ENCODE measurements at regions not wholly inside any gene's neighbourhood (a gene's known extent, or its start where the extent isn't known, plus 50 kb on each side); places are given as distances from the start of the nearest gene placed in this dataset.

DNA sequence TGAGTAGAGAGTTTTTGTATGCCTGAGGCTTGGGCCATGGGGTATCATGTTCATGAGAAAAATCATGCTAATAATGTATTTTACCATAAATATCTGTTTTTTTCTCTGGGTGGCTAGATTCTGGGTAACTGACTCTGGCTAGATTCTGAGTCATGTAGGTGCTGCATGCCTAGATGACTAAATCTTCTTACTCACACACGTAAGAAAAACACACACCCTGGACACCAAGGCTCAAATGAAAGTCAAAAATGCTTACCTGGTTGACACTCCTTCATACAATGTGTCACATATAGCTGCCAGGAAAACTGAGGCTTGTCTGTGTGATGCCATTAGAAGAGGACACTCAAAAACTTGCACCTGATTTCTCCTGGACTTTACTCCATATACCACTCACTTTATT lies 597.4 kb upstream of the SLITRK1 start (continued):
- no peak for TF ChIP-seq KLF5 (IDR thresholded peaks at IDR 0.05; ENCODE audit: partially characterized antibody)
- no peak for TF ChIP-seq SUPT20H (IDR thresholded peaks at IDR 0.05; ENCODE audit: borderline replicate concordance, control insufficient read depth, low read depth, low read length)

DNA sequence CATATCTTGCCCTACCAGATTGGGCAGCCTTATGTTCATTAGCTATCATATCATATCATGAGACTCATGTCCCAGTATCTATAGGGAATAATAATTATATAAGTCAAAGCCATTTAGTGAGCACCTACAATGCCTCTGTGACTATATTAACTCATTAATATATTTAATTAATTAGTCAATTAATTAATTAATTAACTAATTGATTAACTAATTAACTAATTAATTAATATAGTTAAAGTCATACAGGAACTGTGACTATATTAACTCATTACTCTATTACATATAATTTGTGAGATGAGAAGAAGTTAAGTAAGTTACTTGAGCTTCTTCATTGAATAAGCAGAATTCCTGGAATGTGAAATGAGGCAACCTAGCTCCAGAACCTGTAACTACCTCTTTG lies 588.3 kb upstream of the SLITRK1 start:
- FAIRE-seq (no peak), ATAC-seq (no peak), DNase-seq (ENCODE audit: low read depth, low spot score) (no peak)
- no peak overlapping the region for H3K4me2 ChIP-seq (ENCODE audit: control insufficient read depth, insufficient read depth)
- ChIA-PET RAD21 (ENCODE audit: unreplicated experiment) (no interaction called here), CTCF (no interaction called here), SMC1A (ENCODE audit: uncharacterized antibody, unreplicated experiment) (interaction anchor here (0.5 to 1.2 kb wide), 4 partner anchors 11 to 565 kb away, joined by 3 read pairs; no protein-coding TSS in a partner anchor), POLR2A (no interaction called here)
- no peaks in the 10 kb centered on the region for H3K27me3 ChIP-seq (replicated peaks in 1 of 2; ENCODE audit: control insufficient read depth in 2 of 2, insufficient read depth in 2 of 2, low read length in 1 of 2)
- no peaks in the 10 kb centered on the region for H3K4me1 ChIP-seq (ENCODE audit: control insufficient read depth, insufficient read depth, low read length)
- intact Hi-C loops (cut with micrococcal nuclease; ENCODE audit: unreplicated experiment) (no loop called here), in situ Hi-C loops (cut with MboI) (no loop called here)
- H3K4me3 ChIP-seq, result no peak overlapping the region
- no peaks in the 10 kb centered on the region for H4K20me1 ChIP-seq (ENCODE audit: control insufficient read depth, insufficient read depth)
- no peaks in the 10 kb centered on the region for H3K9me3 ChIP-seq (replicated peaks; ENCODE audit: control insufficient read depth, insufficient read depth, low read length)
- no peaks in the 10 kb centered on the region for H3K36me3 ChIP-seq (ENCODE audit: control insufficient read depth in 2 of 2, insufficient read depth in 2 of 2, low read length in 1 of 2)
- H3K27ac ChIP-seq (ENCODE audit: control insufficient read depth, insufficient read depth), result no peak overlapping the region
- no peaks in the 10 kb centered on the region for H3K79me2 ChIP-seq (ENCODE audit: control insufficient read depth, insufficient read depth, low read length)
- BruUV-seq (replicated peaks), result no TSS peak
- no peak overlapping the region for H2AFZ ChIP-seq (ENCODE audit: control insufficient read depth, low read depth, low read length)
- no peak overlapping the region for H3K9ac ChIP-seq (ENCODE audit: control insufficient read depth, insufficient read depth, low read length)
- TF ChIP-seq ZBTB40 (IDR thresholded peaks at IDR 0.05; ENCODE audit: borderline replicate concordance), result no peak
- TF ChIP-seq CHD2 (IDR thresholded peaks at IDR 0.05; ENCODE audit: borderline replicate concordance, low read depth, low read length), result no peak
- no peak for TF ChIP-seq BHLHE40 (IDR thresholded peaks at IDR 0.05; ENCODE audit: borderline replicate concordance in 1 of 2, low read depth in 2 of 2, low read length in 1 of 2)
- no peak for TF ChIP-seq MAX (IDR thresholded peaks at IDR 0.05; ENCODE audit: low read depth, low read length)
- no peak for TF ChIP-seq ZBED1 (IDR thresholded peaks at IDR 0.05; ENCODE audit: borderline replicate concordance)
- no peak for TF ChIP-seq ZNF207 (IDR thresholded peaks at IDR 0.05; ENCODE audit: borderline replicate concordance)
- TF ChIP-seq FOXM1 (IDR thresholded peaks at IDR 0.05; ENCODE audit: low read depth, low read length), result no peak
- TF ChIP-seq HDGF (IDR thresholded peaks at IDR 0.05), result no peak
- TF ChIP-seq IRF3 (IDR thresholded peaks at IDR 0.05), result no peak
- no peak for TF ChIP-seq MTA2 (IDR thresholded peaks at IDR 0.05; ENCODE audit: low read depth)
- no peak for TF ChIP-seq CHD1 (IDR thresholded peaks at IDR 0.05; ENCODE audit: low read depth, low read length)
- no peak for TF ChIP-seq ZNF384 (IDR thresholded peaks at IDR 0.05; ENCODE audit: borderline replicate concordance, low read depth, low read length)
- TF ChIP-seq SUZ12 (IDR thresholded peaks at IDR 0.05; ENCODE audit: unreplicated experiment), result no peak
- TF ChIP-seq E4F1 (IDR thresholded peaks at IDR 0.05; ENCODE audit: borderline replicate concordance, partially characterized antibody), result no peak
- TF ChIP-seq YY1 (IDR thresholded peaks at IDR 0.05; ENCODE audit: low read depth, low read length), result no peak
- TF ChIP-seq HCFC1 (IDR thresholded peaks at IDR 0.05; ENCODE audit: low read length), result no peak
